ENCODE measurements at regions not wholly inside any gene's neighbourhood (a gene's known extent, or its start where the extent isn't known, plus 50 kb on each side); places are given as distances from the start of the nearest gene placed in this dataset.

DNA sequence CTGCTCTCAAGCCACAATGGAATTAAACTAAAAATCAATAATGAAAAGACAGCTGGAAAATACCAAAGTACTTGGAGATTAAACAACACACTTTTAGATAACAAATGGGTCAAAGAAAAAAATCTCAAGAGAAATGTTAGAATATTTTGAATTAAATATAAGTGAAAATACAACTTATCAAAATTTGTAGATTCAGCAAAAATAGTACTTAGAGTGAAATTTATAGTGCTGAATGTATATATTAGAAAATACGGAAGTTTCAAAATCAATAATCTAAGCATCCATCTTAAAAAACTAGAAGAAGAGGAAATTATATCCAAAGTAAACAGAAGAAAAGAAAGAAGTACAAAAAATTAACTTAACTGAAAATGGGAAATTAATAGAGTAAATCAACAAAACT is 179.2 kb upstream of the CDH11 start:
- DNase-seq, result no peak

DNA sequence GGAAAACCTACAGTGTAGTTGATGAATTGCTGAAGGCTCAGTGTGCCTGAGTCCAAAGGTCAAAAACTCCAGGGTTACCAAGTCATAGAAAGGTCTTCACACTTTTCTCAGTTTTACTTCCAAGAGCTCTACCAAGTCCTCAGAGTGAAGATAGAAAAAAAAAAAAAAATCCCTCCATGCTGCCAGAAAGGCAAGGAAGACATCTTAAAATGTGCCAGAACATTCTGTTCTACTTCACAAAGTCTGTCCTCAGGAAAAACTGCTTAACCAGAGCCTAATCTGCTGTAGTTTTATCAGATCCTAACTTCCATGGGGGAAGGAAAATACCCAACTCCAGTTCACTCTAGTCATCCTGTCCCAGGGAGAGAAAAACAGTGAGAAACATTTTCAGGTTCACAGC is 175.6 kb upstream of the CDH11 start:
- Histone ChIP-seq H3K27ac (no peak overlapping the region), H3K4me3 (no peak overlapping the region), H3K36me3 (no peaks in the 10 kb centered on the region), H3K4me1 (no peaks in the 10 kb centered on the region), H3K27me3 (no peaks in the 10 kb centered on the region), H3K9me3 (no peaks in the 10 kb centered on the region)
- TF ChIP-seq CTCF (IDR thresholded peaks at IDR 0.05) (no peak), POLR2A (IDR thresholded peaks at IDR 0.05) (no peak)
- DNase-seq, result no peak

More for the DNA sequence above, 179.2 kb upstream of the CDH11 start:
- no peaks in the 10 kb centered on the region for H3K36me3 ChIP-seq
- TF ChIP-seq CTCF (IDR thresholded peaks at IDR 0.05), result no peak
- no peak for TF ChIP-seq POLR2A (IDR thresholded peaks at IDR 0.05)
- no peaks in the 10 kb centered on the region for H3K27me3 ChIP-seq
- no peak overlapping the region for H3K27ac ChIP-seq
- no peak overlapping the region for H3K4me3 ChIP-seq
- H3K9me3 ChIP-seq, result no peaks in the 10 kb centered on the region
- no peaks in the 10 kb centered on the region for H3K4me1 ChIP-seq

DNA sequence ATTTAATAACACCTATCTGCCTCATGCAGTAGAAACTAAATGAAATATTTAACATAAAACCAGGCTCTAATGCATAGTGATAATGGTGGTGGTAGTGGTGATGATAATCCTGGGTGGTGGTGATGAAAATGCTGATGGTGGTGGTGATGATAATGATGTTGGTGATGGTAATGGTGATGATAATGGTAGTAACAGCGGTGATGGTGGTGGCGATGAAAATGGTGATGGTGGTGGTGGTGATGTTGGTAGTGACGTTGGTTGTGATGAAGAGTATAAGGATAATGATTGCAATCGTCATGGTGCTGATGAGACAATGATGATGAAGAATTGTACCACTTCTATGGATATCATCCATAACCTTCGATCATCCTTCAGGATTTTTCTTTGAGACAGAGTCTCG is 173.7 kb upstream of the CDH11 start:
- no peaks in the 10 kb centered on the region for H3K4me1 ChIP-seq
- H3K27me3 ChIP-seq, result no peaks in the 10 kb centered on the region
- H3K9me3 ChIP-seq, result no peaks in the 10 kb centered on the region
- H3K36me3 ChIP-seq, result no peaks in the 10 kb centered on the region
- no peak for DNase-seq
- no peak overlapping the region for H3K4me3 ChIP-seq
- no peak for TF ChIP-seq CTCF (IDR thresholded peaks at IDR 0.05)
- TF ChIP-seq POLR2A (IDR thresholded peaks at IDR 0.05), result no peak
- no peak overlapping the region for H3K27ac ChIP-seq

- TF ChIP-seq POLR2A (IDR thresholded peaks at IDR 0.05), result no peak
- no peak for TF ChIP-seq CTCF (IDR thresholded peaks at IDR 0.05)
- no peak for DNase-seq
- H3K4me3 ChIP-seq, result no peak overlapping the region
- no peaks in the 10 kb centered on the region for H3K27me3 ChIP-seq
- no peak overlapping the region for H3K27ac ChIP-seq
- H3K9me3 ChIP-seq, result no peaks in the 10 kb centered on the region
- no peaks in the 10 kb centered on the region for H3K36me3 ChIP-seq
- no peaks in the 10 kb centered on the region for H3K4me1 ChIP-seq
Observed at GRCh38 chr16:65294708-65295107, 172.8 kb upstream of the CDH11 start.

DNA sequence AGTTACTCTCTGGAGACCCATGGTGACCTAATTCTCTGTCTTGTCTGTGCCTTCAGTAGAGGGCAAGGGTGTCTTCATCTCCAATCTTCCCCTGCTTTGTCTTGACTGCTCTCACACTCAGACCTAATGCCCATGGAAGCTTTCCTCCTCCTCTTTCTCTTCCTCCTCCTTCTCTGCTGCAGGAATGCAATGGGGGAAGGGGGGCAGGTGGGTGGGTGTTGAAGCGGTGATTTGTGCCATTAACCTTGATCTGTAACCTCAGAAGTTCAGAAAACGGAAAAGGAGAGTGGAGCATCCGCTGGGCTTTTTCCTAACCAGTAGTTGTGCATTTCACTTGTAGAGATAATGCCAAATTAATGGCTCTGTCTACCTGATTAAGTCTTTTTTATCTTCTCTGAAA is 172.3 kb upstream of the CDH11 start:
- TF ChIP-seq POLR2A (IDR thresholded peaks at IDR 0.05), result no peak
- TF ChIP-seq CTCF (IDR thresholded peaks at IDR 0.05), result no peak

GRCh38 chr16:65289022-65289421 is 167.2 kb upstream of the CDH11 start:
- Histone ChIP-seq H3K4me3 (no peak overlapping the region), H3K27ac (no peak overlapping the region), H3K9me3 (no peaks in the 10 kb centered on the region), H3K36me3 (no peaks in the 10 kb centered on the region), H3K27me3 (no peaks in the 10 kb centered on the region), H3K4me1 (no peaks in the 10 kb centered on the region)
- TF ChIP-seq CTCF (IDR thresholded peaks at IDR 0.05) (no peak), POLR2A (IDR thresholded peaks at IDR 0.05) (no peak)
- no peak for DNase-seq

More for the DNA sequence above, 172.3 kb upstream of the CDH11 start:
- Histone ChIP-seq H3K27me3 (no peaks in the 10 kb centered on the region), H3K4me3 (no peak overlapping the region), H3K4me1 (no peaks in the 10 kb centered on the region), H3K9me3 (no peaks in the 10 kb centered on the region), H3K27ac (no peak overlapping the region), H3K36me3 (no peaks in the 10 kb centered on the region)
- DNase-seq, result no peak

Measured in Peyer's patch (tissue), 4 donors.